RWPE2 (cell line): ENCODE measurements at regions not wholly inside any gene's neighbourhood (a gene's known extent, or its start where the extent isn't known, plus 50 kb on each side); places are given as distances from the start of the nearest gene placed in this dataset.

Experiments used
- ATAC-seq: fragments of 200-7000 bp; cut with Tn5 transposase; 3 replicates; pipeline ENCODE4 v1.9.1; 2021; ENCODE audit warnings: low read depth
- DNase-seq: peaks from one replicate; pipeline ENCODE4 v3.0.0-alpha.2; 2020; ENCODE audit warnings: low spot score
- H3K27ac ChIP-seq: fragments of 450-650 bp; 2 replicates; pipeline ENCODE4 v1.5.1; 2017; ENCODE audit warnings: mild to moderate bottlenecking; ENCODE audit not compliant: poor library complexity, severe bottlenecking
- H3K27me3 ChIP-seq: fragments of 250-450 bp; sonication (Bioruptor Pico); 2 replicates; pipeline ENCODE4 v1.5.1; 2021; ENCODE audit warnings: mild to moderate bottlenecking, moderate library complexity; ENCODE audit not compliant: insufficient read depth, poor library complexity, severe bottlenecking
- H3K36me3 ChIP-seq: fragments of 250-450 bp; sonication (Bioruptor Pico); 2 replicates; pipeline ENCODE4 v1.5.1; 2020; ENCODE audit warnings: low read depth, mild to moderate bottlenecking, moderate library complexity
- H3K4me1 ChIP-seq: fragments of 250-450 bp; sonication (Bioruptor Pico); 2 replicates; pipeline ENCODE4 v1.5.1; 2021; ENCODE audit warnings: mild to moderate bottlenecking, moderate library complexity; ENCODE audit not compliant: insufficient read depth, poor library complexity, severe bottlenecking
- H3K4me3 ChIP-seq: fragments of 250-450 bp; sonication (Bioruptor Pico); 2 replicates; pipeline ENCODE4 v1.5.1; 2021; ENCODE audit warnings: mild to moderate bottlenecking, moderate library complexity; ENCODE audit not compliant: severe bottlenecking
- H3K9me3 ChIP-seq: fragments of 250-450 bp; sonication (Bioruptor Pico); 2 replicates; pipeline ENCODE4 v1.5.1; 2021; ENCODE audit warnings: mild to moderate bottlenecking, moderate library complexity; ENCODE audit not compliant: severe bottlenecking
- TF ChIP-seq, protein P1 (sequence below): fragments of 450-650 bp; IDR thresholded peaks from one replicate; pipeline ENCODE4 v1.5.1; 2017; ENCODE audit warnings: mild to moderate bottlenecking, moderate library complexity; ENCODE audit not compliant: poor library complexity, severe bottlenecking

GRCh38 chr1:5651027-5651410, 341.2 kb downstream of the NPHP4 start:
- Histone ChIP-seq H3K36me3 (no peaks in the 10 kb centered on the region), H3K27ac (peak overlapping the region; percentile 84), H3K9me3 (no peaks in the 10 kb centered on the region), H3K27me3 (no peaks in the 10 kb centered on the region), H3K4me3 (no peak overlapping the region), H3K4me1 (peaks cover 18% of the 10 kb centered on the region)
- DNase-seq (no peak), ATAC-seq (no peak)
- TF ChIP-seq, protein P1, sequence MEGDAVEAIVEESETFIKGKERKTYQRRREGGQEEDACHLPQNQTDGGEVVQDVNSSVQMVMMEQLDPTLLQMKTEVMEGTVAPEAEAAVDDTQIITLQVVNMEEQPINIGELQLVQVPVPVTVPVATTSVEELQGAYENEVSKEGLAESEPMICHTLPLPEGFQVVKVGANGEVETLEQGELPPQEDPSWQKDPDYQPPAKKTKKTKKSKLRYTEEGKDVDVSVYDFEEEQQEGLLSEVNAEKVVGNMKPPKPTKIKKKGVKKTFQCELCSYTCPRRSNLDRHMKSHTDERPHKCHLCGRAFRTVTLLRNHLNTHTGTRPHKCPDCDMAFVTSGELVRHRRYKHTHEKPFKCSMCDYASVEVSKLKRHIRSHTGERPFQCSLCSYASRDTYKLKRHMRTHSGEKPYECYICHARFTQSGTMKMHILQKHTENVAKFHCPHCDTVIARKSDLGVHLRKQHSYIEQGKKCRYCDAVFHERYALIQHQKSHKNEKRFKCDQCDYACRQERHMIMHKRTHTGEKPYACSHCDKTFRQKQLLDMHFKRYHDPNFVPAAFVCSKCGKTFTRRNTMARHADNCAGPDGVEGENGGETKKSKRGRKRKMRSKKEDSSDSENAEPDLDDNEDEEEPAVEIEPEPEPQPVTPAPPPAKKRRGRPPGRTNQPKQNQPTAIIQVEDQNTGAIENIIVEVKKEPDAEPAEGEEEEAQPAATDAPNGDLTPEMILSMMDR, result no peak

GRCh38 chr1:5650283-5651026, 341.8 kb downstream of the NPHP4 start:
- no peak overlapping the region for H3K27ac ChIP-seq
- peaks cover 18% of the 10 kb centered on the region for H3K4me1 ChIP-seq
- TF ChIP-seq, protein P1, result no peak
- H3K36me3 ChIP-seq, result no peaks in the 10 kb centered on the region
- H3K9me3 ChIP-seq, result no peaks in the 10 kb centered on the region
- no peak for ATAC-seq
- no peak overlapping the region for H3K4me3 ChIP-seq
- H3K27me3 ChIP-seq, result no peaks in the 10 kb centered on the region
- no peak for DNase-seq

GRCh38 chr1:5649795-5650194, 342.4 kb downstream of the NPHP4 start:
- Histone ChIP-seq H3K4me1 (peaks cover 18% of the 10 kb centered on the region), H3K4me3 (no peak overlapping the region), H3K9me3 (no peaks in the 10 kb centered on the region), H3K27me3 (no peaks in the 10 kb centered on the region), H3K36me3 (no peaks in the 10 kb centered on the region), H3K27ac (no peak overlapping the region)
- no peak for DNase-seq
- ATAC-seq, result no peak
- TF ChIP-seq, protein P1, result no peak

- H3K4me3 ChIP-seq, result no peak overlapping the region
Observed at GRCh38 chr1:5649166-5649551, 343.1 kb downstream of the NPHP4 start.

More at GRCh38 chr1:5649166-5649551, 343.1 kb downstream of the NPHP4 start:
- peak overlapping the region; percentile 32 for H3K27ac ChIP-seq
- ATAC-seq (no peak), DNase-seq (no peak)
- peaks cover 18% of the 10 kb centered on the region for H3K4me1 ChIP-seq
- TF ChIP-seq, protein P1, result no peak
- H3K27me3 ChIP-seq, result no peaks in the 10 kb centered on the region
- H3K36me3 ChIP-seq, result no peaks in the 10 kb centered on the region
- H3K9me3 ChIP-seq, result no peaks in the 10 kb centered on the region
